ENCODE measurements at regions not wholly inside any gene's neighbourhood (a gene's known extent, or its start where the extent isn't known, plus 50 kb on each side); places are given as distances from the start of the nearest gene placed in this dataset.

DNA sequence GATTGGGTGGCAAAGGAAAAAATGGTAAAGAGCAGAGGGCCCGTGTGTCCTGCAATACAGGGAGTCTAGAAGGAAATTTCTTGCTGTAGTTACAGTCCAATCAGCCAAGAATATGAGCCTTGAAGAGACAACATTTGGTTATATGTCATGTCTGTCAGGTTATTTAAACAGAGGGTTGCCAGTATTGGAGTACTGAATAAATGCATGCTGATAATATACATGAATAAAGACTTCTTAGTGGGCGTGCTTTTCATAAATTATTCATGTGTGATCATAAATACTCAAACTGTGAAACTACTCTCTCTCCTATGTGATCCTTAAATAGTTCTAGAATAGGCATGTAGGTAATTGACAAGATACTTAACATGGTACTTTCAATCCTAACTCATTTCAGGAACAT is 249.0 kb downstream of the CRPPA start:
- Histone ChIP-seq H3K36me3 (peaks cover 19% of the 10 kb centered on the region), H3K27me3 (ENCODE audit: low read depth) (no peaks in the 10 kb centered on the region), H3K4me3 (no peak overlapping the region), H3K27ac (replicated peaks) (no peak overlapping the region), H3K9me3 (replicated peaks) (peaks cover 26% of the 10 kb centered on the region), H3K4me1 (peaks cover 14% of the 10 kb centered on the region)
- TF ChIP-seq, protein P1, sequence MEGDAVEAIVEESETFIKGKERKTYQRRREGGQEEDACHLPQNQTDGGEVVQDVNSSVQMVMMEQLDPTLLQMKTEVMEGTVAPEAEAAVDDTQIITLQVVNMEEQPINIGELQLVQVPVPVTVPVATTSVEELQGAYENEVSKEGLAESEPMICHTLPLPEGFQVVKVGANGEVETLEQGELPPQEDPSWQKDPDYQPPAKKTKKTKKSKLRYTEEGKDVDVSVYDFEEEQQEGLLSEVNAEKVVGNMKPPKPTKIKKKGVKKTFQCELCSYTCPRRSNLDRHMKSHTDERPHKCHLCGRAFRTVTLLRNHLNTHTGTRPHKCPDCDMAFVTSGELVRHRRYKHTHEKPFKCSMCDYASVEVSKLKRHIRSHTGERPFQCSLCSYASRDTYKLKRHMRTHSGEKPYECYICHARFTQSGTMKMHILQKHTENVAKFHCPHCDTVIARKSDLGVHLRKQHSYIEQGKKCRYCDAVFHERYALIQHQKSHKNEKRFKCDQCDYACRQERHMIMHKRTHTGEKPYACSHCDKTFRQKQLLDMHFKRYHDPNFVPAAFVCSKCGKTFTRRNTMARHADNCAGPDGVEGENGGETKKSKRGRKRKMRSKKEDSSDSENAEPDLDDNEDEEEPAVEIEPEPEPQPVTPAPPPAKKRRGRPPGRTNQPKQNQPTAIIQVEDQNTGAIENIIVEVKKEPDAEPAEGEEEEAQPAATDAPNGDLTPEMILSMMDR (IDR thresholded peaks at IDR 0.05; ENCODE audit: borderline replicate concordance): no peak
- no peak for DNase-seq
- intact Hi-C loops (cut with micrococcal nuclease): no loop called here

DNA sequence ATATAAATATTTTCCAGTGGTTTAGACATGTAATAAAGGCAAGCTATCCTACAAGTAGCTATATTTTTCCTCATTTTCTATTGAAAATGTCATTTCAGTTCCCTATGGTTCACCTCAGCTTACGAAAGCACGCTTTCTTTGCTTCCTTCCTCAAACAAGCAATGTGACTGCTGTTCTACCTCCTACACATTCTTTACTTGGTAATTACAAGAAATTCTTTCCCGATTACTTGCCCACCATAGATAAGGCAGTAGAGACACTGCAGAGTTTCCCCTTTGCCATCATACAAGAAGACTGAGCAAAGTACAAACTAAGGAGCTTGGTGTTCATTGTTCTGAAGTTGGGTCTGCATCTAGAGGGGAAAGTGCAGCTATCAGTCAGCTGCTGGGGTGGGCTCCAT is 249.4 kb downstream of the CRPPA start:
- no peak for DNase-seq
- intact Hi-C loops (cut with micrococcal nuclease): no loop called here
- Histone ChIP-seq H3K9me3 (replicated peaks) (peaks cover 26% of the 10 kb centered on the region), H3K4me1 (peaks cover 14% of the 10 kb centered on the region), H3K27ac (replicated peaks) (no peak overlapping the region), H3K36me3 (peaks cover 19% of the 10 kb centered on the region), H3K27me3 (ENCODE audit: low read depth) (no peaks in the 10 kb centered on the region), H3K4me3 (no peak overlapping the region)
- TF ChIP-seq, protein P1 (IDR thresholded peaks at IDR 0.05; ENCODE audit: borderline replicate concordance): no peak

DNA sequence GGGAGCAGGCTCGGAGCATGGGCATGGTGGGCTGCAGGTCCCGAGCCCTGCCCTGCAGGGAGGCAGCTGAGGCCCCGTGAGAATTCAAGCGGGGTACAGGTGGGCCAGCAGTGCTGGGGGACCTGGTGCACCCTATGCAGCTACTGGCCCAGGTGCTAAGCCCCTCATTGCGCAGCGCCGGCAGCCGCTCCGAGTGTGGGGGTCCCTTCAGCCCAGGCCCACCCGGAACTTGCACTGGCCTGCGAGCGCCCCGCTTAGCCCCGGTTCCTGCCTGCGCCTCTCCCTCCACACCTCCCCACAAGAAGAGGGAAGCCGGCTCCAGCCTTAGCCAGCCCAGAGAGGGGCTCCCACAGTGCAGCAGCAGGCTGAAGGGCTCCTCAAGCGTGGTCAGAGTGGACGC is 250.7 kb downstream of the CRPPA start:
- intact Hi-C loops (cut with micrococcal nuclease): no loop called here
- peak overlapping the region; percentile 47 for H3K27ac ChIP-seq (replicated peaks)
- peaks cover 14% of the 10 kb centered on the region for H3K4me1 ChIP-seq
- peaks cover 19% of the 10 kb centered on the region for H3K36me3 ChIP-seq
- no peak for DNase-seq
- TF ChIP-seq, protein P1 (IDR thresholded peaks at IDR 0.05; ENCODE audit: borderline replicate concordance): no peak
- H3K9me3 ChIP-seq (replicated peaks): peaks cover 26% of the 10 kb centered on the region
- no peak overlapping the region for H3K4me3 ChIP-seq
- H3K27me3 ChIP-seq (ENCODE audit: low read depth): no peaks in the 10 kb centered on the region

DNA sequence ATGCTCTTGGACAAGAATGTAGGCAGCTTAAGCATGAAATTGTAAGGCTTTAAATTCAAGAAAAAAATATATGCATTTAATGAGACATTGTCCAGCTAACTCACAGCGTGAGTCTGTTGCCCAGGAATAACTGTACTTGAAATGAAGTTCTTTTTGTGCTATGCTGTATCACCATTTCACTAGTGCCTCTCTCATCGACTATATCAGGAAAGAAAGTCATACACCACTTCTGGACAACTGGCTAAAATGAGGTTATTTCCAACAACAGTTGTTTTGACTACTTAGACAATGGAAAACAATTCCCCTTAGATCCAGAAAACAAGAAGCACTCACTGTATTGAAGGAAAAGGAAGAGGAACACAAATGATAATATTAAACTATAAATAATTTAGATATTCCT is 251.8 kb downstream of the CRPPA start:
- no peaks in the 10 kb centered on the region for H3K27me3 ChIP-seq (ENCODE audit: low read depth)
- TF ChIP-seq, protein P1 (IDR thresholded peaks at IDR 0.05; ENCODE audit: borderline replicate concordance): no peak
- peaks cover 19% of the 10 kb centered on the region for H3K36me3 ChIP-seq
- no peak for DNase-seq
- no peak overlapping the region for H3K4me3 ChIP-seq
- peaks cover 14% of the 10 kb centered on the region for H3K4me1 ChIP-seq
- peaks cover 26% of the 10 kb centered on the region for H3K9me3 ChIP-seq (replicated peaks)
- H3K27ac ChIP-seq (replicated peaks): peak overlapping the region; percentile 50
- intact Hi-C loops (cut with micrococcal nuclease): no loop called here

DNA sequence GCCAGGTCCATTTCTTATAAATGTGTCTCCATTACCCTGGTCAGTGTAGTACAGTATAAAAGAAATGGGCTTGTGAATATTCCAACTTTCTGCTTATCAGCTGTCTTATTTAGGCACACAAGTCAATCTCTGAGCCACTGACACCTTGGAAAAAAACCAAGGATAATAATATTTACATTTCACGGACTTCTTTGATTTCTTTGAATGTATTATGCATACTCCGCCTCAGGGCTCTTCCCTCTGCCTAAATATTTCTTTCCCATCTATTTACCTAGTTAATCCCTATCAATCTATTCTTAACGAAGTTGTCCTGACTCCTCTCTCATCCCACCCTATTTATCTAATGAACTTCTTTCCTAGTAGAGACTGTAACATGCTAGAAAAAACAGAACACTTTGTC is 253.8 kb downstream of the CRPPA start:
- H3K4me3 ChIP-seq: no peak overlapping the region
- TF ChIP-seq, protein P1 (IDR thresholded peaks at IDR 0.05; ENCODE audit: borderline replicate concordance): no peak
- H3K27me3 ChIP-seq (ENCODE audit: low read depth): no peaks in the 10 kb centered on the region
- DNase-seq: no peak
- H3K9me3 ChIP-seq (replicated peaks): peaks cover 25% of the 10 kb centered on the region
- no peak overlapping the region for H3K27ac ChIP-seq (replicated peaks)
- H3K36me3 ChIP-seq: peaks cover 19% of the 10 kb centered on the region
- intact Hi-C loops (cut with micrococcal nuclease): no loop called here
- H3K4me1 ChIP-seq: peaks cover 14% of the 10 kb centered on the region

DNA sequence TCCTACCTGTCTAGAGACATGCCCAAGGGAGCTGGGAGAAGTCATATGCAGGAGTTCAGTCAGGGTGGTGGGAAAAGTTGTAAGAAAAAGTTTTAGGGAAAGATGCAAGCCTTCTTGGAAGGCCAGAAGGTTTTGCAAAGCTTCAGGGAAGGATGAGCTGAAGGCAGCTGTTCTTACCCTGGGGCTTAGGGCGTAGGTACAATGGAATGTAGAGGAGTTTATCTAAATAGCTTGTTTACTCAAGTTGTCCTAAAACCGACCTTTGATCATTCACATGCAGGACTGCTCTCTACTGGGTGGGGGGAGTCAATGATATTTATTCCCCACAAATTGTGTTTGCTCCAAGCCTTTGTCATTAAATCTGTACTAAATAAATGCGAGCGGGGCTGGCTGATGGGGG is 277.0 kb downstream of the CRPPA start:
- TF ChIP-seq, protein P1 (IDR thresholded peaks at IDR 0.05; ENCODE audit: borderline replicate concordance): no peak
- Histone ChIP-seq H3K4me1 (no peaks in the 10 kb centered on the region), H3K4me3 (no peak overlapping the region), H3K27ac (replicated peaks) (no peak overlapping the region), H3K9me3 (replicated peaks) (peaks cover 43% of the 10 kb centered on the region), H3K36me3 (peaks cover 8% of the 10 kb centered on the region), H3K27me3 (ENCODE audit: low read depth) (no peaks in the 10 kb centered on the region)
- no peak for DNase-seq
- intact Hi-C loops (cut with micrococcal nuclease): no loop called here
